ENCODE measurements at regions not wholly inside any gene's neighbourhood (a gene's known extent, or its start where the extent isn't known, plus 50 kb on each side); places are given as distances from the start of the nearest gene placed in this dataset.

- TF ChIP-seq POLR2A (IDR thresholded peaks at IDR 0.05; ENCODE audit: low read depth, low read length): no peak
- TF ChIP-seq TAF1 (IDR thresholded peaks at IDR 0.05; ENCODE audit: low read depth, low read length): no peak
- TF ChIP-seq POLR2AphosphoS5 (IDR thresholded peaks at IDR 0.05; ENCODE audit: low read depth, low read length): no peak
- TF ChIP-seq PAX5 (IDR thresholded peaks at IDR 0.05; ENCODE audit: insufficient read depth, low read length, severe bottlenecking): no peak
These were observed 288.1 kb upstream of the SFSWAP start for GRCh38 chr12:131422744-131423143.

Data from GM12891 (cell line).